ENCODE measurements at regions not wholly inside any gene's neighbourhood (a gene's known extent, or its start where the extent isn't known, plus 50 kb on each side); places are given as distances from the start of the nearest gene placed in this dataset.
"Not testable (repeated sequence)": the region's sequence is repeated elsewhere in the genome, so short reads cannot be mapped to it uniquely, and the experiment has no call there.

GRCh38 chr12:90481748-90482147 is 473.2 kb downstream of the CCER1 start:
- no peak for DNase-seq (ENCODE audit: extremely low read depth, low read depth)
- no peak overlapping the region for H3K4me3 ChIP-seq (replicated peaks; ENCODE audit: low read depth, low read length)
- TF ChIP-seq, protein P1, sequence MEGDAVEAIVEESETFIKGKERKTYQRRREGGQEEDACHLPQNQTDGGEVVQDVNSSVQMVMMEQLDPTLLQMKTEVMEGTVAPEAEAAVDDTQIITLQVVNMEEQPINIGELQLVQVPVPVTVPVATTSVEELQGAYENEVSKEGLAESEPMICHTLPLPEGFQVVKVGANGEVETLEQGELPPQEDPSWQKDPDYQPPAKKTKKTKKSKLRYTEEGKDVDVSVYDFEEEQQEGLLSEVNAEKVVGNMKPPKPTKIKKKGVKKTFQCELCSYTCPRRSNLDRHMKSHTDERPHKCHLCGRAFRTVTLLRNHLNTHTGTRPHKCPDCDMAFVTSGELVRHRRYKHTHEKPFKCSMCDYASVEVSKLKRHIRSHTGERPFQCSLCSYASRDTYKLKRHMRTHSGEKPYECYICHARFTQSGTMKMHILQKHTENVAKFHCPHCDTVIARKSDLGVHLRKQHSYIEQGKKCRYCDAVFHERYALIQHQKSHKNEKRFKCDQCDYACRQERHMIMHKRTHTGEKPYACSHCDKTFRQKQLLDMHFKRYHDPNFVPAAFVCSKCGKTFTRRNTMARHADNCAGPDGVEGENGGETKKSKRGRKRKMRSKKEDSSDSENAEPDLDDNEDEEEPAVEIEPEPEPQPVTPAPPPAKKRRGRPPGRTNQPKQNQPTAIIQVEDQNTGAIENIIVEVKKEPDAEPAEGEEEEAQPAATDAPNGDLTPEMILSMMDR (IDR thresholded peaks at IDR 0.05; ENCODE audit: low read depth, low read length, missing control alignments), result no peak

DNA sequence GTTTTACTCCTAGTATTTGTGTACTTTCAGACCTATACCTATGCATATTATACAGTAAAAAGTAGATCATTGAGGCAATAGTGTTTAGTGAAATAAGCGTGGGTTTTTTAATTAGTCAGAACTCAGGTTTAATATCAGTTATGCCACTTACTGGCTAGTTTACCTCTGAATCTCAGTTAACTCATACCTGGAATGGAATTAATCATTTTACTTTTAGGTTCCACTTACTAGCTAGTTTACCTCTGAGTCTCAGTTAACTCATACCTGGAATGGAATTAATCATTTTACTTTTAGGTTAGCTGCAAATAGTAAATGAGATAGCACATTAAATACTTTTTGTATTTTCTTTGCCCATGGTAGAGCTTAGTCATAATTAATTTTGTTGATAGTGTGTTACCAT is 475.7 kb downstream of the CCER1 start:
- no peak overlapping the region for H3K4me3 ChIP-seq (replicated peaks; ENCODE audit: low read depth, low read length)
- TF ChIP-seq, protein P1 (IDR thresholded peaks at IDR 0.05; ENCODE audit: low read depth, low read length, missing control alignments), result no peak
- no peak for DNase-seq (ENCODE audit: extremely low read depth, low read depth)

DNA sequence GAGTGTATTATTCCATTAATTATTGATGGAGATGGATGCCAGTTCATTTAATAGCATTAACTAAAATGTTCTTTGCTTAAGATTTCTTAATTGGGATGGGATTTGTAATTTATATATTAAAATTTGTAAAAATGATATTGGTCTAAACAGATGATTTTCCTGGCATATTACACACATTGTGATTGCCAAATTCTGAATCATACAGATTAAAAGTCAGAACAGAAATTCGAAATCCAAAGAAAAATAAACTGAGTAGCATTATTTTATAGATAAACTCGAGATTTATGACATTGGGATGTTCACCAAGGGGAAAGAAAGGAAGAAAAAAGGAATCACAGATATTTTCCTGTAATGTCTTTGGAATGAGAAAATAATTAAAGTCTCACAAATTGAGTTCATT is 481.1 kb downstream of the CCER1 start:
- TF ChIP-seq, protein P1 (IDR thresholded peaks at IDR 0.05; ENCODE audit: low read depth, low read length, missing control alignments), result no peak
- no peak overlapping the region for H3K4me3 ChIP-seq (replicated peaks; ENCODE audit: low read depth, low read length)
- DNase-seq (ENCODE audit: extremely low read depth, low read depth), result no peak

DNA sequence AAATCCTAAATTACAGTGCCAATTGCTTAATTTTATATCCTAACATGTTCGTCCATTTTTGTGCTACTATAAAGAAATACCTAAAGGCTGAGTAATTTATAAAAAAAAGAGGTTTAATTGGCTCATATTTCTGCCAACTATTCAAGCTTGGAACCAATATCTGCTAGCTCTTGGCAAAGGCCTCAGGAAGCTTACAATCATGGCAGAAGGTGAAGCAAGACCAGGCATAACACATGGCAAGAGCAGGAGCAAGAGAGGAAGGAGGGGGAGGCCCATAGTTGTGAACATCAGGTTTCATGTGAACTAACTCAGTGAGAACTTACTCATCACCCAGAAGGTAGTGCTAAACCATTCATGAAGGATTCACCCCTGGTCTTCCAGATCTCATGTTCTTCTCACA is 494.3 kb downstream of the CCER1 start:
- DNase-seq (ENCODE audit: extremely low read depth, low read depth), result no peak
- no peak overlapping the region for H3K4me3 ChIP-seq (replicated peaks; ENCODE audit: low read depth, low read length)
- TF ChIP-seq, protein P1 (IDR thresholded peaks at IDR 0.05; ENCODE audit: low read depth, low read length, missing control alignments), result no peak

DNA sequence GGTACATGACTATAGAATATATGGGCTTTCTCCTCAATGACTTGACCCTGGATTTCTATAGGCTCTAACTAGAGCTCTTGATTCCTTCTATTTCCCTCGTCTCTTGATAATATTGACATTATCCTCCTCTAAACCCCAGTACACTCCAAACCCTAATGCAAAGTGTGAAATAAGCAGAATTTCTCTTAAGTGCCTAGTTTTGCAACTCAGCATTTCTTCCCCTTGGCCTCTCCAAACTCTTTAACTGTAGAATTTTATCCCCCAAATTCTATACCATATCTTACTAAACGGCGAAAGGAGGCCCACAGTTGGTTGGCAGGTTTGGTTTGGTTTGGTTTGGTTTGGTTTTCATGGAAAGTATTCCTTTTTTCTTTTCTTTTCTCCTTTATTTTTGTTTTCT is 498.7 kb downstream of the CCER1 start:
- no peak for DNase-seq (ENCODE audit: extremely low read depth, low read depth)
- TF ChIP-seq, protein P1 (IDR thresholded peaks at IDR 0.05; ENCODE audit: low read depth, low read length, missing control alignments), result no peak
- H3K4me3 ChIP-seq (replicated peaks; ENCODE audit: low read depth, low read length), result no peak overlapping the region

DNA sequence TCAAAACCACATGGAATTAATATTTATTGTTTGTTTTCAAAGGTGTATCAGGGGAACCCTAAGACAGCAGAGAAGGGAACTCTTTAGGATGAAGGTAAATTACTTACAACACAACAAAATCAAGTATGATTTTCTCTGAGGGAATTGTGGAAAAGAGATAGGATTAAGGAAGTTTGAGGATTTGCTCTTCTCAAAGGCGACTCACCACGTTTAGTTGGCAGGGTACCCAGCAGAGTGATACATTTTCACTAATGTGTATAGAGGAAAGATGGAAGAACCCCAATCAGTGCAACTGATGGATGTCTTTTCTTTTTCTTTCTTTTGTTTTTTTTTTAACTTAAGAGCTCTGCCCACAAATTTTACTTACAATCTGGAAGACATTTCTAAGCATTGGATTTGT is 499.2 kb downstream of the CCER1 start:
- TF ChIP-seq, protein P1 (IDR thresholded peaks at IDR 0.05; ENCODE audit: low read depth, low read length, missing control alignments), result no peak
- no peak overlapping the region for H3K4me3 ChIP-seq (replicated peaks; ENCODE audit: low read depth, low read length)
- DNase-seq (ENCODE audit: extremely low read depth, low read depth), result no peak

GRCh38 chr12:90449611-90450010 is 505.4 kb downstream of the CCER1 start:
- TF ChIP-seq, protein P1 (IDR thresholded peaks at IDR 0.05; ENCODE audit: low read depth, low read length, missing control alignments), result no peak
- no peak overlapping the region for H3K4me3 ChIP-seq (replicated peaks; ENCODE audit: low read depth, low read length)
- DNase-seq (ENCODE audit: extremely low read depth, low read depth), result peak; percentile 16

- not testable (repeated sequence) for H3K4me3 ChIP-seq (replicated peaks; ENCODE audit: low read depth, low read length); DNase-seq (ENCODE audit: extremely low read depth, low read depth)
Measured at GRCh38 chr12:90443466-90443865, 511.5 kb downstream of the CCER1 start.
